ENCODE measurements at regions not wholly inside any gene's neighbourhood (a gene's known extent, or its start where the extent isn't known, plus 50 kb on each side); places are given as distances from the start of the nearest gene placed in this dataset.

DNA sequence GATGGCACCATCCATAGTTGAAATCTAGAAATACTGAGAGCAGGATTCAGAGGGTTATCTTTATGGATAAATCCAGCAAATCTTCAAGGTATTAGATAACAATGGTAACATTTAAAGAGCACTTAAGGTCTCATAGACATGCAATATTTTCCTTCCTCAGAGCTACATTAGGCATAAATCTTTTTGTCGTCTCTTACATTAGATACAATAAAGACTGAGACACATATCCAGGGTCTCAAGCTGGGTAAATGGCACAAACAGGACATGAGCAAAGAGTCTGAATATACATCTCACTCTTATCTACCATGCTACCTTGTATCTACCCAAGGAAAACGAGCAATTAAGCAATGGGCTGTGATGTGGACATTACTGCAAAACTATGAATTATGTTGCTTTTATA lies 927.3 kb upstream of the EPHA6 start:
- Mint-ChIP-seq H3K36me3 (no peaks in the 10 kb centered on the region), H3K27me3 (ENCODE audit: low read depth in 3 of 3) (no peaks in the 10 kb centered on the region), H3K4me1 (no peaks in the 10 kb centered on the region), H3K9me3 (peaks cover 0 to 8% (median 2%) of the 10 kb centered on the region in 7 donors), H3K4me3 (no peak overlapping the region), H3K27ac (no peak overlapping the region)
- H3K27me3 ChIP-seq (ENCODE audit: control insufficient read depth in 2 of 2, insufficient read depth in 2 of 2, low read length in 2 of 2): no peaks in the 10 kb centered on the region
- no peak overlapping the region for H3K4me3 ChIP-seq (replicated peaks in 1 of 3; ENCODE audit: low read depth in 2 of 3, low read length in 3 of 3)
- H2AFZ ChIP-seq (ENCODE audit: insufficient read depth, low read depth, low read length, poor library complexity, severe bottlenecking): no peak overlapping the region
- TF ChIP-seq CTCF (IDR thresholded peaks at IDR 0.05): no peak
- no peaks in the 10 kb centered on the region for H3K79me2 ChIP-seq (ENCODE audit: insufficient read depth, low read length)
- no peaks in the 10 kb centered on the region for H3K4me1 ChIP-seq (ENCODE audit: control insufficient read depth in 1 of 2, insufficient read depth in 2 of 2, low read length in 2 of 2)
- no peaks in the 10 kb centered on the region for H3K36me3 ChIP-seq (replicated peaks in 1 of 2; ENCODE audit: control insufficient read depth in 1 of 2, insufficient read depth in 2 of 2, low read length in 2 of 2)
- intact Hi-C loops (cut with micrococcal nuclease): no loop called here
- H3K9ac ChIP-seq (ENCODE audit: insufficient read depth, low read length, poor library complexity, severe bottlenecking): no peak overlapping the region
- H3K9me3 ChIP-seq (replicated peaks in 1 of 2; ENCODE audit: control insufficient read depth in 1 of 2, insufficient read depth in 1 of 2, low read length in 2 of 2): peaks cover 8 to 14% of the 10 kb centered on the region in 2 donors
- no peak overlapping the region for H3K4me2 ChIP-seq (replicated peaks; ENCODE audit: extremely low read depth, low read length, poor library complexity, severe bottlenecking)
- H4K20me1 ChIP-seq (ENCODE audit: insufficient read depth, low read length): no peaks in the 10 kb centered on the region
- DNase-seq: no peak
- WGBS (ENCODE audit: insufficient coverage): 100% methylated on average over 1 of the region's 2 CpGs
- H3K27ac ChIP-seq (ENCODE audit: low read depth in 1 of 2, low read length in 2 of 2): no peak overlapping the region

DNA sequence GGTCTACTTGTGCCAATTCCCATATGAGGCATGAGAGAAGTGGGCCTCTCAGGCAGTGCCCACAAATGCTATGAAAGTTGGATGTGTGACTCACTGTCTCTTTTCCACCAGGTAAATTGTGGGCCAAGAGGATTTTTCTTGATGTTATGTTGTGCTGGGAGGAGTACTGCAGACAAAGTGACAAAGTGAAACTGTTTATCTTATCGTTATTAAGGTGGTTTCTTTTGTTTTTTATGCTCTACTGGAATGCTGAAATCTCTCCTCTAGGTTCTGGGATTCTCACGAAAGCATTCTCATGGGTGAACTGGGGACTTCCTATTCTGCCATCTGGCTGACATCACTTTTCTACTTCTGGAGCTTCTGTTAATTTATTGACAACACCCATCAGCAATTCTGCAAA lies 919.6 kb upstream of the EPHA6 start:
- no peaks in the 10 kb centered on the region for H3K27me3 Mint-ChIP-seq (ENCODE audit: low read depth in 3 of 3)

More for the DNA sequence above, 919.6 kb upstream of the EPHA6 start:
- Histone ChIP-seq H3K36me3 (replicated peaks in 1 of 2; ENCODE audit: control insufficient read depth in 1 of 2, insufficient read depth in 2 of 2, low read length in 2 of 2) (no peaks in the 10 kb centered on the region), H3K27ac (ENCODE audit: low read depth in 1 of 2, low read length in 2 of 2) (no peak overlapping the region), H3K4me3 (replicated peaks in 1 of 3; ENCODE audit: low read depth in 2 of 3, low read length in 3 of 3) (no peak overlapping the region), H3K27me3 (ENCODE audit: control insufficient read depth in 2 of 2, insufficient read depth in 2 of 2, low read length in 2 of 2) (no peaks in the 10 kb centered on the region), H3K9ac (ENCODE audit: insufficient read depth, low read length, poor library complexity, severe bottlenecking) (no peak overlapping the region), H3K4me2 (replicated peaks; ENCODE audit: extremely low read depth, low read length, poor library complexity, severe bottlenecking) (no peak overlapping the region), H4K20me1 (ENCODE audit: insufficient read depth, low read length) (no peaks in the 10 kb centered on the region), H3K9me3 (replicated peaks in 1 of 2; ENCODE audit: control insufficient read depth in 1 of 2, insufficient read depth in 1 of 2, low read length in 2 of 2) (peaks cover 13 to 15% of the 10 kb centered on the region in 2 donors), H2AFZ (ENCODE audit: insufficient read depth, low read depth, low read length, poor library complexity, severe bottlenecking) (no peak overlapping the region), H3K4me1 (ENCODE audit: control insufficient read depth in 1 of 2, insufficient read depth in 2 of 2, low read length in 2 of 2) (no peaks in the 10 kb centered on the region), H3K79me2 (ENCODE audit: insufficient read depth, low read length) (no peaks in the 10 kb centered on the region)
- intact Hi-C loops (cut with micrococcal nuclease): no loop called here
- H3K4me3 Mint-ChIP-seq: no peak overlapping the region
- H3K36me3 Mint-ChIP-seq: no peaks in the 10 kb centered on the region
- TF ChIP-seq CTCF (IDR thresholded peaks at IDR 0.05): no peak
- no peaks in the 10 kb centered on the region for H3K4me1 Mint-ChIP-seq
- 71% methylated on average over 1 of the region's 2 CpGs for WGBS (ENCODE audit: insufficient coverage)
- peaks cover 3 to 10% (median 6%) of the 10 kb centered on the region in 7 donors for H3K9me3 Mint-ChIP-seq
- no peak for DNase-seq
- no peak overlapping the region for H3K27ac Mint-ChIP-seq

Data from CD14-positive monocyte (primary cell).